H1 (cell line): ENCODE measurements at regions not wholly inside any gene's neighbourhood (a gene's known extent, or its start where the extent isn't known, plus 50 kb on each side); places are given as distances from the start of the nearest gene placed in this dataset.

Experiments used
- BACH1 ChIP-seq: IDR thresholded peaks from 2 replicates; pipeline ENCODE4 v1.6.1; 2012; ENCODE audit warnings: low read length, improper control_type of control experiment
- CTCF ChIP-seq, 3 experiments: IDR thresholded peaks; 1 replicate in 2 of 3; 2 replicates in 1 of 3; pipeline versions ENCODE4 v1.5.1 to v1.6.1; 2011; ENCODE audit warnings: low read length in 3 of 3, mild to moderate bottlenecking in 3 of 3, inconsistent platforms in 2 of 3, low read depth in 1 of 3, moderate library complexity in 1 of 3; ENCODE audit not compliant: insufficient read depth in 1 of 3; ENCODE audit errors: control extremely low read depth in 1 of 3
- EZH2 ChIP-seq: fragments of 200-600 bp; sonication (generic); IDR thresholded peaks from 2 replicates; pipeline ENCODE4 v1.7.1; 2012; ENCODE audit warnings: low read depth, mild to moderate bottlenecking, moderate library complexity, low read length, inconsistent platforms; ENCODE audit not compliant: severe bottlenecking
- JUND ChIP-seq: IDR thresholded peaks from 2 replicates; pipeline ENCODE4 v1.6.1; 2011; ENCODE audit warnings: mild to moderate bottlenecking, improper control_type of control experiment, low read length
- PHF8 ChIP-seq: fragments of 200-600 bp; sonication (generic); conservative IDR thresholded peaks from 2 replicates; pipeline ENCODE4 v1.7.1; 2012; ENCODE audit warnings: low read depth, mild to moderate bottlenecking, inconsistent platforms, low read length, moderate library complexity
- POLR2A ChIP-seq, 2 experiments: IDR thresholded peaks; 1 replicate in 1 of 2; 2 replicates in 1 of 2; pipeline ENCODE4 v1.6.1; 2011; ENCODE audit warnings: low read depth in 2 of 2, low read length in 2 of 2, mild to moderate bottlenecking in 2 of 2; ENCODE audit errors: control extremely low read depth in 1 of 2
- POLR2AphosphoS5 ChIP-seq: IDR thresholded peaks from 2 replicates; pipeline ENCODE4 v1.6.1; 2011; ENCODE audit warnings: low read depth, low read length
- RBBP5 ChIP-seq: IDR thresholded peaks from 2 replicates; pipeline ENCODE4 v1.7.1; 2012; ENCODE audit warnings: low read depth, mild to moderate bottlenecking, inconsistent platforms, low read length, moderate library complexity, borderline replicate concordance
- RNF2 ChIP-seq: fragments of 200-900, 300-1000 bp; sonication (generic); IDR thresholded peaks from 2 replicates; pipeline ENCODE4 v1.7.1; 2016; ENCODE audit warnings: borderline replicate concordance, low read depth, mild to moderate bottlenecking, antibody characterized with exemption, low read length; ENCODE audit not compliant: poor library complexity, severe bottlenecking; ENCODE audit errors: missing control alignments

GRCh38 chr4:90039122-90039521 lies 88.1 kb upstream of the CCSER1 start:
- TF ChIP-seq JUND (no peak), CTCF (IDR thresholded peaks at IDR 0.05; ENCODE audit: control extremely low read depth in 1 of 3, insufficient read depth in 1 of 3, low read depth in 1 of 3, low read length in 3 of 3) (no peak), EZH2 (no peak), POLR2A (IDR thresholded peaks at IDR 0.05; ENCODE audit: control extremely low read depth in 1 of 2, low read depth in 2 of 2, low read length in 2 of 2) (no peak), RNF2 (no peak), RBBP5 (no peak), BACH1 (no peak), POLR2AphosphoS5 (no peak), PHF8 (no peak)
